ENCODE measurements at regions not wholly inside any gene's neighbourhood (a gene's known extent, or its start where the extent isn't known, plus 50 kb on each side); places are given as distances from the start of the nearest gene placed in this dataset.

- Histone ChIP-seq H3K9ac (ENCODE audit: low read length) (no peak overlapping the region), H3K4me3 (ENCODE audit: low read depth in 1 of 2, low read length in 2 of 2) (no peak overlapping the region), H3K27me3 (ENCODE audit: control insufficient read depth in 1 of 2, insufficient read depth in 2 of 2, low read length in 2 of 2) (no peaks in the 10 kb centered on the region), H3K27ac (ENCODE audit: low read depth, low read length) (no peak overlapping the region), H3K9me3 (ENCODE audit: low read length) (no peaks in the 10 kb centered on the region), H3K36me3 (ENCODE audit: insufficient read depth, low read length) (no peaks in the 10 kb centered on the region), H3K4me1 (ENCODE audit: insufficient read depth, low read length) (no peaks in the 10 kb centered on the region)
Measured at GRCh38 chr4:34771632-34772031, 1472.7 kb downstream of the ARAP2 start.

GRCh38 chr4:34790131-34790530 lies 1454.2 kb downstream of the ARAP2 start:
- Histone ChIP-seq H3K4me1 (ENCODE audit: insufficient read depth, low read length) (no peaks in the 10 kb centered on the region), H3K27ac (ENCODE audit: low read depth, low read length) (no peak overlapping the region), H3K9me3 (ENCODE audit: low read length) (no peaks in the 10 kb centered on the region), H3K9ac (ENCODE audit: low read length) (no peak overlapping the region), H3K27me3 (ENCODE audit: control insufficient read depth in 1 of 2, insufficient read depth in 2 of 2, low read length in 2 of 2) (no peaks in the 10 kb centered on the region), H3K36me3 (ENCODE audit: insufficient read depth, low read length) (no peaks in the 10 kb centered on the region), H3K4me3 (ENCODE audit: low read depth in 1 of 2, low read length in 2 of 2) (no peak overlapping the region)

- Histone ChIP-seq H3K27me3 (ENCODE audit: control insufficient read depth in 1 of 2, insufficient read depth in 2 of 2, low read length in 2 of 2) (no peaks in the 10 kb centered on the region), H3K4me3 (ENCODE audit: low read depth in 1 of 2, low read length in 2 of 2) (no peak overlapping the region), H3K4me1 (ENCODE audit: insufficient read depth, low read length) (no peaks in the 10 kb centered on the region), H3K36me3 (ENCODE audit: insufficient read depth, low read length) (no peaks in the 10 kb centered on the region), H3K27ac (ENCODE audit: low read depth, low read length) (no peak overlapping the region), H3K9me3 (ENCODE audit: low read length) (no peaks in the 10 kb centered on the region), H3K9ac (ENCODE audit: low read length) (no peak overlapping the region)
Measured at GRCh38 chr4:34791209-34791608, 1453.1 kb downstream of the ARAP2 start.

- H3K4me1 ChIP-seq (ENCODE audit: insufficient read depth, low read length), result no peaks in the 10 kb centered on the region
- H3K9ac ChIP-seq (ENCODE audit: low read length), result no peak overlapping the region
- no peak overlapping the region for H3K4me3 ChIP-seq (ENCODE audit: low read depth in 1 of 2, low read length in 2 of 2)
- no peaks in the 10 kb centered on the region for H3K36me3 ChIP-seq (ENCODE audit: insufficient read depth, low read length)
- H3K9me3 ChIP-seq (ENCODE audit: low read length), result no peaks in the 10 kb centered on the region
- H3K27ac ChIP-seq (ENCODE audit: low read depth, low read length), result no peak overlapping the region
- no peaks in the 10 kb centered on the region for H3K27me3 ChIP-seq (ENCODE audit: control insufficient read depth in 1 of 2, insufficient read depth in 2 of 2, low read length in 2 of 2)
Measured at GRCh38 chr4:34800953-34801352, 1443.4 kb downstream of the ARAP2 start.

- Histone ChIP-seq H3K4me3 (ENCODE audit: low read depth in 1 of 2, low read length in 2 of 2) (no peak overlapping the region), H3K36me3 (ENCODE audit: insufficient read depth, low read length) (no peaks in the 10 kb centered on the region), H3K9ac (ENCODE audit: low read length) (no peak overlapping the region), H3K9me3 (ENCODE audit: low read length) (no peaks in the 10 kb centered on the region), H3K27ac (ENCODE audit: low read depth, low read length) (no peak overlapping the region), H3K27me3 (ENCODE audit: control insufficient read depth in 1 of 2, insufficient read depth in 2 of 2, low read length in 2 of 2) (no peaks in the 10 kb centered on the region), H3K4me1 (ENCODE audit: insufficient read depth, low read length) (no peaks in the 10 kb centered on the region)
Measured at GRCh38 chr4:34814266-34814665, 1430.0 kb downstream of the ARAP2 start.

GRCh38 chr4:34824515-34824914 lies 1419.8 kb downstream of the ARAP2 start:
- no peak overlapping the region for H3K9ac ChIP-seq (ENCODE audit: low read length)
- no peaks in the 10 kb centered on the region for H3K4me1 ChIP-seq (ENCODE audit: insufficient read depth, low read length)

GRCh38 chr4:34826660-34827059 lies 1417.7 kb downstream of the ARAP2 start:
- Histone ChIP-seq H3K9ac (ENCODE audit: low read length) (no peak overlapping the region), H3K4me3 (ENCODE audit: low read depth in 1 of 2, low read length in 2 of 2) (no peak overlapping the region), H3K4me1 (ENCODE audit: insufficient read depth, low read length) (no peaks in the 10 kb centered on the region), H3K9me3 (ENCODE audit: low read length) (no peaks in the 10 kb centered on the region), H3K27me3 (ENCODE audit: control insufficient read depth in 1 of 2, insufficient read depth in 2 of 2, low read length in 2 of 2) (no peaks in the 10 kb centered on the region), H3K27ac (ENCODE audit: low read depth, low read length) (no peak overlapping the region), H3K36me3 (ENCODE audit: insufficient read depth, low read length) (no peaks in the 10 kb centered on the region)

More at GRCh38 chr4:34824515-34824914, 1419.8 kb downstream of the ARAP2 start:
- H3K9me3 ChIP-seq (ENCODE audit: low read length), result no peaks in the 10 kb centered on the region
- no peak overlapping the region for H3K4me3 ChIP-seq (ENCODE audit: low read depth in 1 of 2, low read length in 2 of 2)
- no peak overlapping the region for H3K27ac ChIP-seq (ENCODE audit: low read depth, low read length)
- H3K36me3 ChIP-seq (ENCODE audit: insufficient read depth, low read length), result no peaks in the 10 kb centered on the region
- H3K27me3 ChIP-seq (ENCODE audit: control insufficient read depth in 1 of 2, insufficient read depth in 2 of 2, low read length in 2 of 2), result no peaks in the 10 kb centered on the region

GRCh38 chr4:34845926-34846325 lies 1398.4 kb downstream of the ARAP2 start:
- Histone ChIP-seq H3K9ac (ENCODE audit: low read length) (no peak overlapping the region), H3K36me3 (ENCODE audit: insufficient read depth, low read length) (no peaks in the 10 kb centered on the region), H3K27ac (ENCODE audit: low read depth, low read length) (no peak overlapping the region), H3K4me1 (ENCODE audit: insufficient read depth, low read length) (no peaks in the 10 kb centered on the region), H3K4me3 (ENCODE audit: low read depth in 1 of 2, low read length in 2 of 2) (no peak overlapping the region), H3K9me3 (ENCODE audit: low read length) (no peaks in the 10 kb centered on the region), H3K27me3 (ENCODE audit: control insufficient read depth in 1 of 2, insufficient read depth in 2 of 2, low read length in 2 of 2) (no peaks in the 10 kb centered on the region)

- Histone ChIP-seq H3K36me3 (ENCODE audit: insufficient read depth, low read length) (no peaks in the 10 kb centered on the region), H3K9me3 (ENCODE audit: low read length) (no peaks in the 10 kb centered on the region), H3K9ac (ENCODE audit: low read length) (no peak overlapping the region), H3K4me1 (ENCODE audit: insufficient read depth, low read length) (no peaks in the 10 kb centered on the region), H3K4me3 (ENCODE audit: low read depth in 1 of 2, low read length in 2 of 2) (no peak overlapping the region), H3K27me3 (ENCODE audit: control insufficient read depth in 1 of 2, insufficient read depth in 2 of 2, low read length in 2 of 2) (no peaks in the 10 kb centered on the region), H3K27ac (ENCODE audit: low read depth, low read length) (no peak overlapping the region)
Measured at GRCh38 chr4:34850421-34850820, 1393.9 kb downstream of the ARAP2 start.

GRCh38 chr4:34850968-34851367 lies 1393.3 kb downstream of the ARAP2 start:
- H3K9me3 ChIP-seq (ENCODE audit: low read length), result no peaks in the 10 kb centered on the region
- no peak overlapping the region for H3K4me3 ChIP-seq (ENCODE audit: low read depth in 1 of 2, low read length in 2 of 2)
- H3K9ac ChIP-seq (ENCODE audit: low read length), result no peak overlapping the region
- no peaks in the 10 kb centered on the region for H3K36me3 ChIP-seq (ENCODE audit: insufficient read depth, low read length)
- no peak overlapping the region for H3K27ac ChIP-seq (ENCODE audit: low read depth, low read length)
- H3K4me1 ChIP-seq (ENCODE audit: insufficient read depth, low read length), result no peaks in the 10 kb centered on the region
- H3K27me3 ChIP-seq (ENCODE audit: control insufficient read depth in 1 of 2, insufficient read depth in 2 of 2, low read length in 2 of 2), result no peaks in the 10 kb centered on the region

GRCh38 chr4:34851411-34851810 lies 1392.9 kb downstream of the ARAP2 start:
- no peaks in the 10 kb centered on the region for H3K9me3 ChIP-seq (ENCODE audit: low read length)
- H3K36me3 ChIP-seq (ENCODE audit: insufficient read depth, low read length), result no peaks in the 10 kb centered on the region
- H3K27ac ChIP-seq (ENCODE audit: low read depth, low read length), result no peak overlapping the region
- no peaks in the 10 kb centered on the region for H3K27me3 ChIP-seq (ENCODE audit: control insufficient read depth in 1 of 2, insufficient read depth in 2 of 2, low read length in 2 of 2)
- no peak overlapping the region for H3K4me3 ChIP-seq (ENCODE audit: low read depth in 1 of 2, low read length in 2 of 2)
- H3K4me1 ChIP-seq (ENCODE audit: insufficient read depth, low read length), result no peaks in the 10 kb centered on the region
- H3K9ac ChIP-seq (ENCODE audit: low read length), result no peak overlapping the region

- Histone ChIP-seq H3K27ac (ENCODE audit: low read depth, low read length) (no peak overlapping the region), H3K27me3 (ENCODE audit: control insufficient read depth in 1 of 2, insufficient read depth in 2 of 2, low read length in 2 of 2) (no peaks in the 10 kb centered on the region), H3K36me3 (ENCODE audit: insufficient read depth, low read length) (no peaks in the 10 kb centered on the region), H3K9me3 (ENCODE audit: low read length) (no peaks in the 10 kb centered on the region), H3K9ac (ENCODE audit: low read length) (no peak overlapping the region), H3K4me3 (ENCODE audit: low read depth in 1 of 2, low read length in 2 of 2) (no peak overlapping the region), H3K4me1 (ENCODE audit: insufficient read depth, low read length) (no peaks in the 10 kb centered on the region)
Measured at GRCh38 chr4:34854451-34854850, 1389.9 kb downstream of the ARAP2 start.
